ENCODE measurements at regions not wholly inside any gene's neighbourhood (a gene's known extent, or its start where the extent isn't known, plus 50 kb on each side); places are given as distances from the start of the nearest gene placed in this dataset.
A peak's percentile ranks its signal among the peaks of the same experiment; 100 is the strongest.

GRCh38 chr18:77187189-77187588 is 54.6 kb upstream of the MBP start:
- Mint-ChIP-seq H3K9me3 (no peaks in the 10 kb centered on the region), H3K36me3 (no peaks in the 10 kb centered on the region), H3K27me3 (no peaks in the 10 kb centered on the region), H3K27ac (no peak overlapping the region), H3K4me3 (no peak overlapping the region), H3K4me1 (no peaks in the 10 kb centered on the region)

GRCh38 chr18:77191071-77191751 is 58.4 kb upstream of the GALR1 start:
- Mint-ChIP-seq H3K4me3 (no peak overlapping the region), H3K4me1 (no peaks in the 10 kb centered on the region), H3K36me3 (no peaks in the 10 kb centered on the region), H3K9me3 (peaks cover 12% of the 10 kb centered on the region), H3K27me3 (no peaks in the 10 kb centered on the region), H3K27ac (no peak overlapping the region)

GRCh38 chr18:77197073-77197472 is 52.6 kb upstream of the GALR1 start:
- H3K27me3 Mint-ChIP-seq: no peaks in the 10 kb centered on the region
- no peak overlapping the region for H3K4me3 Mint-ChIP-seq
- peaks cover 12% of the 10 kb centered on the region for H3K9me3 Mint-ChIP-seq
- peaks cover 9% of the 10 kb centered on the region for H3K4me1 Mint-ChIP-seq
- H3K36me3 Mint-ChIP-seq: no peaks in the 10 kb centered on the region
- no peak overlapping the region for H3K27ac Mint-ChIP-seq

- peaks cover 9% of the 10 kb centered on the region for H3K4me1 Mint-ChIP-seq
- H3K4me3 Mint-ChIP-seq: no peak overlapping the region
- no peaks in the 10 kb centered on the region for H3K36me3 Mint-ChIP-seq
- peaks cover 12% of the 10 kb centered on the region for H3K9me3 Mint-ChIP-seq
- no peaks in the 10 kb centered on the region for H3K27me3 Mint-ChIP-seq
- peak overlapping the region; percentile 30 for H3K27ac Mint-ChIP-seq
These were observed 51.0 kb upstream of the GALR1 start for GRCh38 chr18:77198663-77199062.

- no peaks in the 10 kb centered on the region for H3K27me3 Mint-ChIP-seq
- peaks cover 7% of the 10 kb centered on the region for H3K9me3 Mint-ChIP-seq
- no peak overlapping the region for H3K4me3 Mint-ChIP-seq
- H3K36me3 Mint-ChIP-seq: no peaks in the 10 kb centered on the region
- H3K4me1 Mint-ChIP-seq: peaks cover 9% of the 10 kb centered on the region
- peak overlapping the region; percentile 56 for H3K27ac Mint-ChIP-seq
These were observed 49.9 kb upstream of the GALR1 start for GRCh38 chr18:77199707-77200106.
